ENCODE measurements at regions not wholly inside any gene's neighbourhood (a gene's known extent, or its start where the extent isn't known, plus 50 kb on each side); places are given as distances from the start of the nearest gene placed in this dataset.

DNA sequence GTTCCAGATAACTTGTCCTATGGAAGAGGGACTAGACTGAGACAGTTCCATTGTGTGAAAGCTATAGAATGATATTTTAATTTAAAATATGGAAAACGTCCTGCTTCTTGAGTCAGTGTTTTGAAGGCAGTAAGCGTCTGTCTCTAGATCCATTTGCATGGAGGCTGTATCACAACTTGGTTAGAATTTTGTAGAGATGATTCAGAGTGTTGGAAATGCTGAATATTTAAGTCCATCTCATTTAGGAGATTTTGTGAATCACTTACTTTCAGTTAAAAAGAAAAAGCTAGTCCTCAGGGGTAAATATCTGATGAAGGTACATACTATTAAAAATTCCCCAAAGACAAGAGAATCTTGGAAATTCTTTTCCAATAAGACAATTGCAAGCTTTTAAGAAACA lies 72.7 kb downstream of the FANCF start:
- no peak for TF ChIP-seq CTCF (IDR thresholded peaks at IDR 0.05)
- no peak for TF ChIP-seq POLR2A (IDR thresholded peaks at IDR 0.05)
